ENCODE measurements at regions not wholly inside any gene's neighbourhood (a gene's known extent, or its start where the extent isn't known, plus 50 kb on each side); places are given as distances from the start of the nearest gene placed in this dataset.
A peak's percentile ranks its signal among the peaks of the same experiment; 100 is the strongest.
"Not testable (repeated sequence)": the region's sequence is repeated elsewhere in the genome, so short reads cannot be mapped to it uniquely, and the experiment has no call there.

- DNase-seq (ENCODE audit: insufficient read length, low spot score) (no peak), FAIRE-seq (no peak)
Measured at GRCh38 chr3:82208002-82208710, 446.7 kb upstream of the GBE1 start.

GRCh38 chr3:82202269-82202668 lies 440.8 kb upstream of the GBE1 start:
- FAIRE-seq = no peak
- no peak for DNase-seq (ENCODE audit: insufficient read length, low spot score)

- no peak for FAIRE-seq
- DNase-seq (ENCODE audit: insufficient read length, low spot score) = no peak
Measured at GRCh38 chr3:82201316-82201715, 439.9 kb upstream of the GBE1 start.

- FAIRE-seq = no peak
- no peak for DNase-seq (ENCODE audit: insufficient read length, low spot score)
Measured at GRCh38 chr3:82198009-82198408, 436.6 kb upstream of the GBE1 start.

- DNase-seq (ENCODE audit: insufficient read length, low spot score) (no peak), FAIRE-seq (no peak)
Measured at GRCh38 chr3:82196645-82197044, 435.2 kb upstream of the GBE1 start.

- FAIRE-seq (no peak), DNase-seq (ENCODE audit: insufficient read length, low spot score) (no peak)
Measured at GRCh38 chr3:82194870-82195269, 433.4 kb upstream of the GBE1 start.

- no peak for FAIRE-seq
Measured at GRCh38 chr3:82186017-82186416, 424.6 kb upstream of the GBE1 start.

GRCh38 chr3:82179291-82179690 lies 417.8 kb upstream of the GBE1 start:
- FAIRE-seq (no peak), DNase-seq (ENCODE audit: insufficient read length, low spot score) (no peak)

More at GRCh38 chr3:82186017-82186416, 424.6 kb upstream of the GBE1 start:
- no peak for DNase-seq (ENCODE audit: insufficient read length, low spot score)

- no peak for FAIRE-seq
- no peak for DNase-seq (ENCODE audit: insufficient read length, low spot score)
Measured at GRCh38 chr3:82178291-82178690, 416.8 kb upstream of the GBE1 start.

- no peak for DNase-seq (ENCODE audit: insufficient read length, low spot score)
Measured at GRCh38 chr3:82177774-82178173, 416.3 kb upstream of the GBE1 start.

GRCh38 chr3:82165266-82165665 lies 403.8 kb upstream of the GBE1 start:
- DNase-seq (ENCODE audit: insufficient read length, low spot score) (no peak), FAIRE-seq (no peak)

More at GRCh38 chr3:82177774-82178173, 416.3 kb upstream of the GBE1 start:
- FAIRE-seq = no peak

GRCh38 chr3:82163907-82164520 lies 402.6 kb upstream of the GBE1 start:
- DNase-seq (ENCODE audit: insufficient read length, low spot score) (peak; percentile 1), FAIRE-seq (no peak)

GRCh38 chr3:82157952-82158351 lies 396.5 kb upstream of the GBE1 start:
- FAIRE-seq = no peak

GRCh38 chr3:82153892-82154291 lies 392.4 kb upstream of the GBE1 start:
- FAIRE-seq; DNase-seq (ENCODE audit: insufficient read length, low spot score): not testable (repeated sequence)

More at GRCh38 chr3:82157952-82158351, 396.5 kb upstream of the GBE1 start:
- DNase-seq (ENCODE audit: insufficient read length, low spot score) = peak; percentile 20

GRCh38 chr3:82145742-82146141 lies 384.3 kb upstream of the GBE1 start:
- FAIRE-seq (no peak), DNase-seq (ENCODE audit: insufficient read length, low spot score) (no peak)

GRCh38 chr3:82144811-82145210 lies 383.4 kb upstream of the GBE1 start:
- DNase-seq (ENCODE audit: insufficient read length, low spot score) (no peak), FAIRE-seq (peak; percentile 48)

GRCh38 chr3:82143661-82144412 lies 382.4 kb upstream of the GBE1 start:
- DNase-seq (ENCODE audit: insufficient read length, low spot score) = no peak
- FAIRE-seq = no peak

GRCh38 chr3:82141592-82141991 lies 380.1 kb upstream of the GBE1 start:
- no peak for FAIRE-seq

GRCh38 chr3:82137861-82138260 lies 376.4 kb upstream of the GBE1 start:
- DNase-seq (ENCODE audit: insufficient read length, low spot score) = no peak
- FAIRE-seq = no peak

More at GRCh38 chr3:82141592-82141991, 380.1 kb upstream of the GBE1 start:
- DNase-seq (ENCODE audit: insufficient read length, low spot score) = no peak

- DNase-seq (ENCODE audit: insufficient read length, low spot score) = no peak
- no peak for FAIRE-seq
Measured at GRCh38 chr3:82137050-82137449, 375.6 kb upstream of the GBE1 start.

- DNase-seq (ENCODE audit: insufficient read length, low spot score) (peak; percentile 48), FAIRE-seq (no peak)
Measured at GRCh38 chr3:82133070-82133606, 371.7 kb upstream of the GBE1 start.
